ENCODE measurements at regions not wholly inside any gene's neighbourhood (a gene's known extent, or its start where the extent isn't known, plus 50 kb on each side); places are given as distances from the start of the nearest gene placed in this dataset.

- Histone ChIP-seq H2BK120ac (ENCODE audit: low read depth, low read length, poor library complexity, severe bottlenecking) (no peak overlapping the region), H3K23me2 (ENCODE audit: insufficient read length, low read depth, low read length, poor library complexity, severe bottlenecking) (no peaks in the 10 kb centered on the region), H3K27me3 (ENCODE audit: insufficient read depth, low read length) (no peaks in the 10 kb centered on the region), H3K4me2 (ENCODE audit: insufficient read depth, insufficient read length, low read length) (no peak overlapping the region), H3K9ac (ENCODE audit: extremely low read depth, insufficient read length, low read length) (no peak overlapping the region), H3K56ac (ENCODE audit: insufficient read length, low read depth, low read length) (no peak overlapping the region), H4K8ac (replicated peaks; ENCODE audit: insufficient read length, low read depth, low read length) (no peak overlapping the region), H3K9me3 (ENCODE audit: control insufficient read depth, low read depth, low read length) (no peaks in the 10 kb centered on the region), H3K79me1 (ENCODE audit: insufficient read depth, low read depth, low read length, poor library complexity, severe bottlenecking) (no peaks in the 10 kb centered on the region), H2BK5ac (ENCODE audit: insufficient read length, low read length) (no peak overlapping the region), H2AK5ac (ENCODE audit: insufficient read length, low read length) (no peak overlapping the region), H3K18ac (ENCODE audit: insufficient read length, low read depth, low read length) (no peak overlapping the region), H3T11ph (ENCODE audit: low read length) (no peak overlapping the region), H3K4ac (ENCODE audit: low read depth, low read length) (no peak overlapping the region), H2BK12ac (ENCODE audit: insufficient read length, low read depth, low read length) (no peak overlapping the region), H3K23ac (ENCODE audit: insufficient read length, low read depth, low read length) (no peak overlapping the region), H4K20me1 (ENCODE audit: control insufficient read depth, insufficient read depth, insufficient read length) (no peaks in the 10 kb centered on the region), H3K4me1 (ENCODE audit: insufficient read depth, low read length) (no peaks in the 10 kb centered on the region), H2BK20ac (ENCODE audit: low read depth, low read length, poor library complexity, severe bottlenecking) (no peak overlapping the region), H3K79me2 (ENCODE audit: insufficient read depth, low read length) (no peaks in the 10 kb centered on the region), H2AFZ (ENCODE audit: low read length) (no peak overlapping the region), H3K14ac (ENCODE audit: insufficient read depth, low read length) (no peak overlapping the region), H4K91ac (ENCODE audit: insufficient read length, low read depth, low read length) (no peak overlapping the region), H4K5ac (ENCODE audit: insufficient read length, low read depth, low read length) (no peak overlapping the region), H2BK15ac (ENCODE audit: low read depth, low read length) (no peak overlapping the region), H3K27ac (ENCODE audit: insufficient read length, low read depth, low read length) (no peak overlapping the region)
- Mint-ChIP-seq H3K27me3 (ENCODE audit: low read depth) (peaks cover 19% of the 10 kb centered on the region), H3K4me1 (no peaks in the 10 kb centered on the region), H3K4me3 (no peak overlapping the region), H3K36me3 (ENCODE audit: insufficient read depth in 1 of 3, low read depth in 3 of 3) (no peaks in the 10 kb centered on the region), H3K27ac (no peak overlapping the region), H3K9me3 (peaks cover 0 to 22% of the 10 kb centered on the region in 2 experiments; a peak in 2 of 5 replicates)
- DNase-seq = no peak
- TF ChIP-seq, protein P1, sequence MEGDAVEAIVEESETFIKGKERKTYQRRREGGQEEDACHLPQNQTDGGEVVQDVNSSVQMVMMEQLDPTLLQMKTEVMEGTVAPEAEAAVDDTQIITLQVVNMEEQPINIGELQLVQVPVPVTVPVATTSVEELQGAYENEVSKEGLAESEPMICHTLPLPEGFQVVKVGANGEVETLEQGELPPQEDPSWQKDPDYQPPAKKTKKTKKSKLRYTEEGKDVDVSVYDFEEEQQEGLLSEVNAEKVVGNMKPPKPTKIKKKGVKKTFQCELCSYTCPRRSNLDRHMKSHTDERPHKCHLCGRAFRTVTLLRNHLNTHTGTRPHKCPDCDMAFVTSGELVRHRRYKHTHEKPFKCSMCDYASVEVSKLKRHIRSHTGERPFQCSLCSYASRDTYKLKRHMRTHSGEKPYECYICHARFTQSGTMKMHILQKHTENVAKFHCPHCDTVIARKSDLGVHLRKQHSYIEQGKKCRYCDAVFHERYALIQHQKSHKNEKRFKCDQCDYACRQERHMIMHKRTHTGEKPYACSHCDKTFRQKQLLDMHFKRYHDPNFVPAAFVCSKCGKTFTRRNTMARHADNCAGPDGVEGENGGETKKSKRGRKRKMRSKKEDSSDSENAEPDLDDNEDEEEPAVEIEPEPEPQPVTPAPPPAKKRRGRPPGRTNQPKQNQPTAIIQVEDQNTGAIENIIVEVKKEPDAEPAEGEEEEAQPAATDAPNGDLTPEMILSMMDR (conservative IDR thresholded peaks at IDR 0.05) = no peak
- no CpG with 5 or more reads among the region's 4 CpGs for WGBS (ENCODE audit: extremely low coverage, insufficient read length, low lambda C conversion rate)
These were observed 136.0 kb downstream of the SOD2 start for GRCh38 chr6:159557031-159557430.

Measured in H9 (cell line).